GM23338 (cell line): ENCODE measurements at regions not wholly inside any gene's neighbourhood (a gene's known extent, or its start where the extent isn't known, plus 50 kb on each side); places are given as distances from the start of the nearest gene placed in this dataset.

Source experiments
- ATAC-seq: fragments of 200-7000 bp; cut with Tn5 transposase; 3 replicates; pipeline ENCODE4 v1.9.1; 2020
- DNase-seq: peaks from one replicate; pipeline ENCODE4 v3.0.0-alpha.2; 2015; ENCODE audit warnings: low spot score
- H2AFZ ChIP-seq: fragments of 200-600 bp; sonication (generic); 2 replicates; pipeline ENCODE4 v1.8.0; 2016; ENCODE audit warnings: antibody characterized with exemption, mild to moderate bottlenecking, moderate library complexity
- H3F3A ChIP-seq: fragments of 200-600 bp; sonication (generic); replicated peaks from 2 replicates; pipeline ENCODE4 v1.8.0; 2017; ENCODE audit warnings: antibody characterized with exemption, mixed run types, low read depth
- H3K27ac ChIP-seq: fragments of 200-600 bp; sonication (generic); 2 replicates; pipeline ENCODE4 v1.6.1; 2016; ENCODE audit warnings: low read depth
- H3K27me3 ChIP-seq: fragments of 200-600 bp; sonication (generic); 2 replicates; pipeline ENCODE4 v1.8.0; 2016; ENCODE audit warnings: mild to moderate bottlenecking, mixed run types, moderate library complexity; ENCODE audit not compliant: insufficient read depth
- H3K36me3 ChIP-seq: fragments of 200-600 bp; sonication (generic); 2 replicates; pipeline ENCODE4 v1.8.0; 2016; ENCODE audit warnings: mild to moderate bottlenecking; ENCODE audit not compliant: insufficient read depth
- H3K4me1 ChIP-seq: fragments of 200-600 bp; sonication (generic); 2 replicates; pipeline ENCODE4 v1.8.0; 2016; ENCODE audit warnings: mild to moderate bottlenecking, moderate library complexity; ENCODE audit not compliant: insufficient read depth
- H3K4me2 ChIP-seq: fragments of 200-600 bp; sonication (generic); 2 replicates; pipeline ENCODE4 v1.7.1; 2017; ENCODE audit warnings: mixed run types
- H3K4me3 ChIP-seq: fragments of 200-600 bp; sonication (generic); 2 replicates; pipeline ENCODE4 v1.6.1; 2016; ENCODE audit warnings: mixed run types
- H3K79me2 ChIP-seq: fragments of 200-600 bp; sonication (generic); replicated peaks from 2 replicates; pipeline ENCODE4 v1.8.0; 2017; ENCODE audit warnings: mild to moderate bottlenecking; ENCODE audit not compliant: insufficient read depth
- H3K9me2 ChIP-seq: fragments of 200-600 bp; sonication (generic); 2 replicates; pipeline ENCODE4 v1.8.0; 2017; ENCODE audit not compliant: insufficient read depth
- H4K20me1 ChIP-seq: fragments of 200-600 bp; sonication (generic); replicated peaks from 2 replicates; pipeline ENCODE4 v1.8.0; 2017; ENCODE audit warnings: mild to moderate bottlenecking; ENCODE audit not compliant: insufficient read depth
- H3K27ac Mint-ChIP-seq: 2 replicates; pipeline ENCODE4 v1.8.0; 2020; ENCODE audit warnings: inconsistent platforms, mild to moderate bottlenecking, moderate library complexity, mixed read lengths
- H3K27me3 Mint-ChIP-seq: 3 replicates; pipeline ENCODE4 v1.8.0; 2022; ENCODE audit warnings: low read depth, mild to moderate bottlenecking, moderate library complexity, mixed read lengths, inconsistent platforms; ENCODE audit not compliant: insufficient read depth, poor library complexity
- H3K36me3 Mint-ChIP-seq: 3 replicates; pipeline ENCODE4 v1.8.0; 2021; ENCODE audit warnings: low read depth, mild to moderate bottlenecking, inconsistent platforms, moderate library complexity, mixed read lengths
- H3K4me1 Mint-ChIP-seq: 3 replicates; pipeline ENCODE4 v1.8.0; 2020; ENCODE audit warnings: mild to moderate bottlenecking, inconsistent platforms, mixed read lengths
- H3K4me3 Mint-ChIP-seq: 3 replicates; pipeline ENCODE4 v1.8.0; 2021; ENCODE audit warnings: moderate library complexity, mild to moderate bottlenecking, inconsistent platforms, mixed read lengths
- H3K9me3 Mint-ChIP-seq: 3 replicates; pipeline ENCODE4 v1.8.0; 2020; ENCODE audit warnings: moderate library complexity, mild to moderate bottlenecking, inconsistent platforms, mixed read lengths
- CTCF ChIP-seq, 2 experiments: fragments of 200-600 bp in 1 of 2; sonication (generic) in 1 of 2; conservative IDR thresholded peaks; 2 replicates each; pipeline versions ENCODE4 v1.5.1 to v1.6.1; 2016 to 2017; ENCODE audit warnings: antibody characterized with exemption in 2 of 2, low read depth in 2 of 2, mild to moderate bottlenecking in 2 of 2, moderate library complexity in 1 of 2
- ETS1 ChIP-seq: IDR thresholded peaks from 2 replicates; pipeline ENCODE4 v1.6.1; 2016; ENCODE audit warnings: antibody characterized with exemption
- EZH2phosphoT487 ChIP-seq: fragments of 200-600 bp; sonication (generic); IDR thresholded peaks from one replicate; pipeline ENCODE4 v1.8.1; 2018; ENCODE audit warnings: antibody characterized with exemption; ENCODE audit not compliant: unreplicated experiment
- JUNB ChIP-seq: IDR thresholded peaks from one replicate; pipeline ENCODE4 v1.6.1; 2016; ENCODE audit warnings: antibody characterized with exemption; ENCODE audit not compliant: unreplicated experiment
- POLR2AphosphoS5 ChIP-seq: IDR thresholded peaks from 2 replicates; pipeline ENCODE4 v1.6.1; 2016; ENCODE audit warnings: antibody characterized with exemption, low read depth
- REST ChIP-seq: IDR thresholded peaks from one replicate; pipeline ENCODE4 v1.6.1; 2018; ENCODE audit warnings: antibody characterized with exemption; ENCODE audit not compliant: unreplicated experiment
- ZNF114 ChIP-seq: fragments of 250-450 bp; sonication (Bioruptor Pico); IDR thresholded peaks from 2 replicates; pipeline ENCODE4 v1.5.0; 2020; ENCODE audit warnings: mild to moderate bottlenecking, moderate library complexity
- ZNF331 ChIP-seq: fragments of 250-450 bp; sonication (Bioruptor Pico); IDR thresholded peaks from 2 replicates; pipeline ENCODE4 v1.5.0; 2020; ENCODE audit warnings: low read depth, mild to moderate bottlenecking, moderate library complexity
- ZNF462 ChIP-seq: fragments of 250-450 bp; sonication (Bioruptor Pico); IDR thresholded peaks from 2 replicates; pipeline ENCODE4 v1.5.0; 2020; ENCODE audit warnings: mild to moderate bottlenecking, moderate library complexity

GRCh38 chr3:5606884-5607472 is 419.5 kb downstream of the EDEM1 start (continued):
- TF ChIP-seq ZNF462: no peak
- no peak for TF ChIP-seq ETS1
- TF ChIP-seq ZNF331: no peak

- ATAC-seq: no peak
Observed at GRCh38 chr3:5607581-5607980, 420.1 kb downstream of the EDEM1 start.

More at GRCh38 chr3:5607581-5607980, 420.1 kb downstream of the EDEM1 start:
- H3K36me3 ChIP-seq: no peaks in the 10 kb centered on the region
- H3K27me3 Mint-ChIP-seq: no peaks in the 10 kb centered on the region
- H3K4me1 ChIP-seq: no peaks in the 10 kb centered on the region
- H3K4me2 ChIP-seq: no peak overlapping the region
- H3K4me1 Mint-ChIP-seq: no peaks in the 10 kb centered on the region
- no peaks in the 10 kb centered on the region for H3K9me2 ChIP-seq
- no peak overlapping the region for H3K4me3 Mint-ChIP-seq
- no peaks in the 10 kb centered on the region; the same call in 2 of the 3 replicates for H3K36me3 Mint-ChIP-seq
- H3K9me3 Mint-ChIP-seq: peaks cover 77% of the 10 kb centered on the region
- no peak overlapping the region for H3K4me3 ChIP-seq
- H3K27ac Mint-ChIP-seq: no peak overlapping the region
- no peaks in the 10 kb centered on the region for H4K20me1 ChIP-seq
- H3K27me3 ChIP-seq: no peaks in the 10 kb centered on the region
- TF ChIP-seq ZNF114 (CRISPR knock-in tag) (no peak), EZH2phosphoT487 (no peak), CTCF (conservative IDR thresholded peaks at IDR 0.05; ENCODE audit: low read depth in 2 of 2) (no peak), REST (no peak), JUNB (no peak), ETS1 (no peak), POLR2AphosphoS5 (no peak)
- H3K79me2 ChIP-seq: no peaks in the 10 kb centered on the region
- H2AFZ ChIP-seq: no peak overlapping the region
- no peak for DNase-seq
- H3F3A ChIP-seq: no peaks in the 10 kb centered on the region
- H3K27ac ChIP-seq: no peak overlapping the region
